ENCODE measurements at regions not wholly inside any gene's neighbourhood (a gene's known extent, or its start where the extent isn't known, plus 50 kb on each side); places are given as distances from the start of the nearest gene placed in this dataset.
A peak's percentile ranks its signal among the peaks of the same experiment; 100 is the strongest.

- no peak overlapping the region for H3K27ac ChIP-seq
- peaks cover 89% of the 10 kb centered on the region for H3K27me3 ChIP-seq (ENCODE audit: insufficient read depth, low read depth, severe bottlenecking)
Measured at GRCh38 chr14:106842687-106843086, 1316.3 kb downstream of the TMEM121 start.

DNA sequence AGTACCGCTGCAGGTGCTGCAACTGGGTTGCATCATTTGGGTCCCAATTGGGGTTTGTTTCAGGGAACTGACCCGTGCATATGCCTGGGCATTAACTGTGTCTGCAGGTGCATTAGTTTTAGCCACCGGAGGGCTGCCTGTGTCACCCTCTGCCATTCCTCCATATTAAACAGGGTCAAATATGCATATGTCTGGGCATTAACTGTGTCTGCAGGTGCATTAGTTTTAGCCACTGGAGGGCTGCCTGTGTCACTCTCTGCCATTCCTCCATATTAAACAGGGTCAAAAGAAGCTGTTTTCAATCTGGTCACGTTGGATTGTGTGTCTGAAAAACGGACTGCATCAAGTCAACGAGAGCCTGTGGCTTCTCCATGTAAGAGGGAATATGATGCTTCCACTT is 1317.0 kb downstream of the TMEM121 start:
- Histone ChIP-seq H3K4me3 (ENCODE audit: low read depth, low read length) (no peak overlapping the region), H3K27ac (no peak overlapping the region), H3K9me3 (ENCODE audit: severe bottlenecking) (no peaks in the 10 kb centered on the region), H3K36me3 (no peaks in the 10 kb centered on the region), H3K27me3 (ENCODE audit: insufficient read depth, low read depth, severe bottlenecking) (peaks cover 88% of the 10 kb centered on the region)
- no peak for DNase-seq
- TF ChIP-seq, protein P1, sequence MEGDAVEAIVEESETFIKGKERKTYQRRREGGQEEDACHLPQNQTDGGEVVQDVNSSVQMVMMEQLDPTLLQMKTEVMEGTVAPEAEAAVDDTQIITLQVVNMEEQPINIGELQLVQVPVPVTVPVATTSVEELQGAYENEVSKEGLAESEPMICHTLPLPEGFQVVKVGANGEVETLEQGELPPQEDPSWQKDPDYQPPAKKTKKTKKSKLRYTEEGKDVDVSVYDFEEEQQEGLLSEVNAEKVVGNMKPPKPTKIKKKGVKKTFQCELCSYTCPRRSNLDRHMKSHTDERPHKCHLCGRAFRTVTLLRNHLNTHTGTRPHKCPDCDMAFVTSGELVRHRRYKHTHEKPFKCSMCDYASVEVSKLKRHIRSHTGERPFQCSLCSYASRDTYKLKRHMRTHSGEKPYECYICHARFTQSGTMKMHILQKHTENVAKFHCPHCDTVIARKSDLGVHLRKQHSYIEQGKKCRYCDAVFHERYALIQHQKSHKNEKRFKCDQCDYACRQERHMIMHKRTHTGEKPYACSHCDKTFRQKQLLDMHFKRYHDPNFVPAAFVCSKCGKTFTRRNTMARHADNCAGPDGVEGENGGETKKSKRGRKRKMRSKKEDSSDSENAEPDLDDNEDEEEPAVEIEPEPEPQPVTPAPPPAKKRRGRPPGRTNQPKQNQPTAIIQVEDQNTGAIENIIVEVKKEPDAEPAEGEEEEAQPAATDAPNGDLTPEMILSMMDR (IDR thresholded peaks at IDR 0.05; ENCODE audit: low read depth, low read length): no peak

More at GRCh38 chr14:106842687-106843086, 1316.3 kb downstream of the TMEM121 start:
- DNase-seq: peak; percentile 33
- Histone ChIP-seq H3K4me3 (ENCODE audit: low read depth, low read length) (no peak overlapping the region), H3K9me3 (ENCODE audit: severe bottlenecking) (no peaks in the 10 kb centered on the region), H3K36me3 (no peaks in the 10 kb centered on the region)
- TF ChIP-seq, protein P1 (IDR thresholded peaks at IDR 0.05; ENCODE audit: low read depth, low read length): peak; percentile 80

GRCh38 chr14:106843951-106844483 is 1317.6 kb downstream of the TMEM121 start:
- Histone ChIP-seq H3K27me3 (ENCODE audit: insufficient read depth, low read depth, severe bottlenecking) (peaks cover 88% of the 10 kb centered on the region), H3K4me3 (ENCODE audit: low read depth, low read length) (no peak overlapping the region), H3K36me3 (no peaks in the 10 kb centered on the region), H3K9me3 (ENCODE audit: severe bottlenecking) (no peaks in the 10 kb centered on the region), H3K27ac (no peak overlapping the region)
- peak; percentile 22 for DNase-seq
- TF ChIP-seq, protein P1 (IDR thresholded peaks at IDR 0.05; ENCODE audit: low read depth, low read length): no peak

DNA sequence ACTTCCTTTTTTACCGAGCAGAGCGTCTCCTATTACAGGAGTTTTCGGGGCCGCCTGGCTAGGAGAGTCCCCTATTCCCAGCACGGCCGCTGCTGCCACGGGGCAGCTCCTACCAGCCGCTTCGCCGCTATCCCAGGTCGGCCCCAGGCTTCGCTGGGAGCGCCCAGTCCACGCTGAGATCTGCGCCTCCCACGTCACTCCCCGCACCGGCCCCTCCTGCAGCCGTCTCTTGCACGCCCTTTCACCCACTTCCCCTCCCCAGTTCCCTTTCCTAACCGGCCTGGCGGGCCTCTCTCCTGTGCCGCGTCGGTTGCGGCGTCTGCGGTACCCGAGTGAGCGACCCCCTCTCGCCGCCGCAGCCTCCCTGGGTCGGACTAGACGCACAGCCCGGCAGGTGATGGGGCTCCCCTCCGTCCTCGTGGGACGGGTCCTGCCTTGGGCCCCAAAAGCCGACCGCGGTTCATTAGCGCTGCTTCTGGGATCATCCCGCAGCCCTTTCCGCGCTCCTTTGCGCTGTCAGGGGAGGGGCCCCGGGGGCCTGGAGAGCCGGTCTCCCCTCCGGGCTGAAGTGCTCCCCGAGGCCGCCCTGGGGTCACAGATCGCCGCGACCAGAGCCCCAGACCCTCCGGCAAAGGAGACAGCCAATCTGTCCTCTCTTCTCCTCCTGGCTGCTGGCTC is 1318.4 kb downstream of the TMEM121 start:
- TF ChIP-seq, protein P1 (IDR thresholded peaks at IDR 0.05; ENCODE audit: low read depth, low read length): no peak
- H3K4me3 ChIP-seq (ENCODE audit: low read depth, low read length): no peak overlapping the region

DNA sequence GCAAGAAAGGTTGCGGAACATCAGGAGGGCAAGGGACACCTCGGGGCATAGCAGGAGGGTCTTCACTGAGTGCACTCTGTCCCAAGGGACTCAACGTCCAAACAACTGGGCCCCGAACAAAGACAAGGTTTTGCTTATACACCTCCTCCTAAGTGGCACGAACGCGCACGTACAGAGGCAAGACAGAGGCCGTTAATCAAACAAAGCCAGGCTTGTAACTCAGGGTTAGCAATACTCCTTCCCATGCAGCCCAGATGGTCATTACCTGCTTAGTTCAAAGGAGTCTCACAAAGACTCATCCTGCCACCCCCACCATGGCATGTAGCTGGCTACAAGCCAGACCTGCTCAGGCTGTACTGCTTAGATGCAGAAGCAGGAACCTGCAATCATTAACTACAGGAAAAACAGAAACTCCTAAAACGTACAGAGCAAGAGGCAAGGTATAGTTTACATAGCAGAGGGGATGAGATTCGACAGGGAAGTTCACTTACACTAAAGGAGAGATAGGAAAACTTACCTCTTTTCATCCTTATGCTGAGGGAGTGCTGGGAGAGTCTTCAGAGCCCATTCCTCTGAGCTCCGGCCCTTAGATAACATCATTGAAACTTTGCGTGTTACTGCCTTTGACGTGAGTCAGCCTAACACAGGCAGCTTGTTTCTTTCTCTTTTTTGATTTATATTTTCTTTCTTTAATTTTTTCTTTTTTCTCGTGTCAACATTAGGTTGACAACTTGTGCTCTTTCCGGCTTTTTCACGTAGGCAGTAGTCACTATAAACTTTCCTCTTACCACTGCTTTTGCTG is 1319.1 kb downstream of the TMEM121 start:
- H3K36me3 ChIP-seq: no peaks in the 10 kb centered on the region
- no peaks in the 10 kb centered on the region for H3K9me3 ChIP-seq (ENCODE audit: severe bottlenecking)
- no peak overlapping the region for H3K4me3 ChIP-seq (ENCODE audit: low read depth, low read length)
- TF ChIP-seq, protein P1 (IDR thresholded peaks at IDR 0.05; ENCODE audit: low read depth, low read length): no peak
- peaks cover 89% of the 10 kb centered on the region for H3K27me3 ChIP-seq (ENCODE audit: insufficient read depth, low read depth, severe bottlenecking)
- H3K27ac ChIP-seq: no peak overlapping the region
- DNase-seq: peak; percentile 30

More for the DNA sequence above, 1318.4 kb downstream of the TMEM121 start:
- Histone ChIP-seq H3K27me3 (ENCODE audit: insufficient read depth, low read depth, severe bottlenecking) (peaks cover 89% of the 10 kb centered on the region), H3K27ac (no peak overlapping the region), H3K9me3 (ENCODE audit: severe bottlenecking) (no peaks in the 10 kb centered on the region), H3K36me3 (no peaks in the 10 kb centered on the region)
- no peak for DNase-seq
